H1 (cell line): ENCODE measurements at regions not wholly inside any gene's neighbourhood (a gene's known extent, or its start where the extent isn't known, plus 50 kb on each side); places are given as distances from the start of the nearest gene placed in this dataset.
A peak's percentile ranks its signal among the peaks of the same experiment; 100 is the strongest.

Experiments used
- CTCF ChIA-PET: fragments of 300-600 bp; sonication (Branson Sonifier 250); formaldehyde crosslinking; loops from one replicate; lab custom pipeline; 2021; ENCODE audit not compliant: partially characterized antibody; lab: Charles Lee
- POLR2A ChIA-PET: fragments of 300-600 bp; sonication (Branson Sonifier 250); formaldehyde crosslinking; loops from one replicate; lab custom pipeline; 2021; ENCODE audit warnings: inconsistent platforms; ENCODE audit not compliant: partially characterized antibody; lab: Charles Lee
- DNase-seq, 2 experiments: peaks; one replicate each; pipeline versions ENCODE4 v3.0.0 to v3.0.0-alpha.2; 2010 to 2022; ENCODE audit warnings: low spot score in 2 of 2, low read depth in 1 of 2, mixed read lengths in 1 of 2
- FAIRE-seq: peaks from 2 replicates; lab custom pipeline; 2011; peaks lifted over from hg19 to GRCh38; lab: Jason Lieb, UNC
- H2AFZ ChIP-seq: 2 replicates; pipeline ENCODE4 v1.8.1; 2012; ENCODE audit warnings: low read length, inconsistent platforms
- H2AK5ac ChIP-seq: 2 replicates; pipeline ENCODE4 v1.6.1; 2013; ENCODE audit warnings: low read depth, low read length
- H2BK120ac ChIP-seq: replicated peaks from 2 replicates; pipeline ENCODE3; 2013; ENCODE audit warnings: low read depth, low read length, inconsistent platforms
- H2BK12ac ChIP-seq: 2 replicates; pipeline ENCODE4 v1.6.1; 2013; ENCODE audit warnings: low read depth, low read length
- H2BK15ac ChIP-seq: 2 replicates; pipeline ENCODE4 v1.6.1; 2013; ENCODE audit warnings: low read length
- H2BK20ac ChIP-seq: 2 replicates; pipeline ENCODE4 v1.6.1; 2013; ENCODE audit warnings: low read length
- H2BK5ac ChIP-seq: 2 replicates; pipeline ENCODE4 v1.6.1; 2013; ENCODE audit warnings: low read depth, low read length
- H3K14ac ChIP-seq: 2 replicates; pipeline ENCODE4 v1.6.1; 2013; ENCODE audit warnings: inconsistent platforms; ENCODE audit not compliant: insufficient read length
- H3K18ac ChIP-seq: 2 replicates; pipeline ENCODE4 v1.6.1; 2013; ENCODE audit warnings: low read length; ENCODE audit errors: extremely low read depth
- H3K23ac ChIP-seq: 2 replicates; pipeline ENCODE4 v1.6.1; 2013; ENCODE audit warnings: inconsistent platforms; ENCODE audit not compliant: insufficient read length
- H3K23me2 ChIP-seq: 2 replicates; pipeline ENCODE4 v1.6.1; 2013; ENCODE audit warnings: low read depth, low read length
- H3K27ac ChIP-seq: 2 replicates; pipeline ENCODE4 v1.6.1; 2011; ENCODE audit warnings: low read depth, low read length, inconsistent platforms
- H3K27me3 ChIP-seq, 4 experiments: replicated peaks in 1 of 4; 1 replicate in 1 of 4; 2 replicates in 3 of 4; pipeline versions ENCODE4 v1.6.1 to v1.8.1; 2011 to 2013; ENCODE audit warnings: low read length in 3 of 4, mild to moderate bottlenecking in 3 of 4, inconsistent platforms in 2 of 4, mixed read lengths in 2 of 4, moderate library complexity in 1 of 4; ENCODE audit not compliant: control insufficient read depth in 3 of 4, insufficient read depth in 3 of 4; ENCODE audit errors: extremely low read depth in 1 of 4
- H3K36me3 ChIP-seq, 4 experiments: 2 replicates each; pipeline versions ENCODE4 v1.6.1 to v1.8.1; 2011 to 2013; ENCODE audit warnings: mild to moderate bottlenecking in 4 of 4, low read length in 3 of 4, moderate library complexity in 2 of 4, control low read depth in 1 of 4, inconsistent platforms in 1 of 4; ENCODE audit not compliant: insufficient read depth in 4 of 4, control insufficient read depth in 2 of 4
- H3K4ac ChIP-seq: replicated peaks from 2 replicates; pipeline ENCODE3; 2013; ENCODE audit warnings: low read length, low read depth, mixed read lengths, inconsistent platforms; ENCODE audit not compliant: insufficient read length
- H3K4me1 ChIP-seq, 4 experiments: replicated peaks in 1 of 4; 1 replicate in 1 of 4; 2 replicates in 3 of 4; pipeline versions ENCODE4 v1.6.1 to v1.8.1; 2011 to 2013; ENCODE audit warnings: low read length in 3 of 4, inconsistent platforms in 2 of 4, mixed read lengths in 1 of 4; ENCODE audit not compliant: insufficient read depth in 4 of 4, control insufficient read depth in 3 of 4
- H3K4me2 ChIP-seq, 2 experiments: 2 replicates each; pipeline versions ENCODE4 v1.6.1 to v1.8.1; 2011 to 2013; ENCODE audit warnings: low read depth in 2 of 2, low read length in 2 of 2, control low read depth in 1 of 2, inconsistent platforms in 1 of 2, mild to moderate bottlenecking in 1 of 2; ENCODE audit not compliant: insufficient read depth in 1 of 2
- H3K4me3 ChIP-seq, 4 experiments: fragments of 200-600, 300-600 bp in 1 of 4; sonication (generic), shearing (Covaris generic), sonication (Bioruptor Twin) in 1 of 4; 2 replicates each; pipeline versions ENCODE4 v1.5.1 to v1.8.1; 2011 to 2016; ENCODE audit warnings: low read length in 4 of 4, low read depth in 3 of 4, control low read depth in 2 of 4, inconsistent platforms in 2 of 4, mild to moderate bottlenecking in 2 of 4, mixed read lengths in 1 of 4, moderate library complexity in 1 of 4; ENCODE audit not compliant: insufficient read depth in 2 of 4; ENCODE audit errors: extremely low read depth in 1 of 4
- H3K56ac ChIP-seq: replicated peaks from 2 replicates; pipeline ENCODE3; 2013; ENCODE audit warnings: low read depth, mild to moderate bottlenecking, mixed read lengths, low read length, inconsistent platforms; ENCODE audit not compliant: insufficient read length
- H3K79me1 ChIP-seq: 2 replicates; pipeline ENCODE4 v1.6.1; 2013; ENCODE audit warnings: low read depth, low read length, control low read depth
- H3K79me2 ChIP-seq, 2 experiments: 2 replicates each; pipeline versions ENCODE4 v1.6.1 to v1.8.1; 2012 to 2013; ENCODE audit warnings: low read length in 2 of 2, mild to moderate bottlenecking in 2 of 2, inconsistent platforms in 1 of 2; ENCODE audit not compliant: insufficient read depth in 2 of 2, control insufficient read depth in 1 of 2
- H3K9ac ChIP-seq, 4 experiments: replicated peaks in 1 of 4; 1 replicate in 1 of 4; 2 replicates in 3 of 4; pipeline versions ENCODE4 v1.6.1 to v1.8.1; 2011 to 2013; ENCODE audit warnings: low read depth in 3 of 4, low read length in 3 of 4, control low read depth in 2 of 4, mild to moderate bottlenecking in 2 of 4, moderate library complexity in 2 of 4, inconsistent platforms in 1 of 4; ENCODE audit errors: extremely low read depth in 1 of 4
- H3K9me3 ChIP-seq, 2 experiments: 2 replicates each; pipeline versions ENCODE4 v1.6.1 to v1.8.1; 2012 to 2013; ENCODE audit warnings: mild to moderate bottlenecking in 2 of 2, moderate library complexity in 2 of 2, control low read depth in 1 of 2, inconsistent platforms in 1 of 2, low read depth in 1 of 2, low read length in 1 of 2, mixed read lengths in 1 of 2; ENCODE audit not compliant: insufficient read depth in 2 of 2
- H4K20me1 ChIP-seq, 2 experiments: replicated peaks in 1 of 2; 2 replicates each; pipeline versions ENCODE3 to v1.8.1; 2011 to 2013; ENCODE audit warnings: inconsistent platforms in 2 of 2, low read length in 2 of 2, mild to moderate bottlenecking in 1 of 2; ENCODE audit not compliant: insufficient read depth in 2 of 2, control insufficient read depth in 1 of 2
- H4K5ac ChIP-seq: 2 replicates; pipeline ENCODE4 v1.6.1; 2013; ENCODE audit warnings: low read length, low read depth, mixed read lengths, inconsistent platforms; ENCODE audit not compliant: insufficient read length
- H4K8ac ChIP-seq: 2 replicates; pipeline ENCODE4 v1.8.0; 2013; ENCODE audit warnings: mild to moderate bottlenecking, moderate library complexity, low read length, inconsistent platforms; ENCODE audit not compliant: insufficient read depth; ENCODE audit errors: extremely low read depth
- H4K91ac ChIP-seq: replicated peaks from 2 replicates; pipeline ENCODE3; 2013; ENCODE audit warnings: low read length, mixed read lengths, inconsistent platforms; ENCODE audit not compliant: insufficient read length
- EP300 ChIP-seq, 2 experiments: IDR thresholded peaks; 1 replicate in 1 of 2; 2 replicates in 1 of 2; pipeline ENCODE4 v1.6.1; 2011 to 2012; ENCODE audit warnings: low read depth in 2 of 2, low read length in 2 of 2, mild to moderate bottlenecking in 2 of 2, borderline replicate concordance in 1 of 2, inconsistent platforms in 1 of 2, moderate library complexity in 1 of 2
- FOSL1 ChIP-seq: IDR thresholded peaks from 2 replicates; pipeline ENCODE4 v1.6.1; 2011; ENCODE audit warnings: mild to moderate bottlenecking, low read depth, low read length, moderate library complexity; ENCODE audit not compliant: insufficient read depth
- KDM1A ChIP-seq: fragments of 200-600, 300-600 bp; sonication (generic); IDR thresholded peaks from 2 replicates; pipeline ENCODE4 v1.7.1; 2016; ENCODE audit warnings: mild to moderate bottlenecking, low read length, borderline replicate concordance
- KDM5A ChIP-seq: fragments of 200-600 bp; IDR thresholded peaks from 2 replicates; pipeline ENCODE4 v1.7.1; 2012; ENCODE audit warnings: mild to moderate bottlenecking, low read length, inconsistent platforms, mixed read lengths
- TCF12 ChIP-seq: IDR thresholded peaks from 2 replicates; pipeline ENCODE4 v1.6.1; 2011; ENCODE audit warnings: low read depth, mild to moderate bottlenecking, low read length
- WGBS, 2 experiments: shearing (Covaris generic) in 1 of 2; methylation state at CpG; one replicate each; pipeline versions ENCODE4 v1.1.6 to v1.1.7; 2013 to 2015; ENCODE audit warnings: low lambda C conversion rate in 2 of 2, mixed read lengths in 2 of 2, inconsistent platforms in 1 of 2, low coverage in 1 of 2, missing lambda C conversion rate in 1 of 2; ENCODE audit not compliant: insufficient replicate concordance in 2 of 2, insufficient coverage in 1 of 2, insufficient read length in 1 of 2; ENCODE audit errors: extremely low coverage in 1 of 2, missing lambda C conversion rate in 1 of 2; 5-methylcytosine and 5-hydroxymethylcytosine counted together

DNA sequence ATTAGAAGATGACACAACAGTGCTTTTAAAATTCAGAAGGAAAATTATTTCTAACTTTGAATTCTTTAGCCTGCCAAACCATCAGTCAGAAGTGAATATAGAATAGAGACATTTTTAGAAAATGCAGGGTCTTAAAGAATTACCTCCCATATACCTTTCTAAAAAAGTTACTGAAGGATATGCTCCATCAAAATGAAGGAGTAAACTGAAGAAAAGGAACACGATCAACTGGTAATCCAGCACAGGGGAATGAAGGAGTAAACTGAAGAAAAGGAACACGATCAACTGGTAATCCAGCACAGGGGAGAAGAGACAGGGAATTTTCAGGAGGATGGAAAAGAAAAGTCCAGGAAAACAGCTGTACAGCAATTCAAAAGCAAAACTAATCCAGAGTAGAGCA, 75.4 kb upstream of the LDLRAD3 start:
- TF ChIP-seq FOSL1: no peak
- no peak for TF ChIP-seq KDM5A
- no peak for TF ChIP-seq EP300 (IDR thresholded peaks at IDR 0.05; ENCODE audit: borderline replicate concordance in 1 of 2, low read depth in 2 of 2, low read length in 2 of 2)
- TF ChIP-seq TCF12: no peak
- peak; percentile 72; the same call in 1 of the 2 replicates for TF ChIP-seq KDM1A
- Histone ChIP-seq H3K23ac (no peak overlapping the region), H2BK20ac (no peak overlapping the region), H3K4me3 (no peak overlapping the region), H3K18ac (no peak overlapping the region), H3K9me3 (peaks cover 0 to 4% of the 10 kb centered on the region in 2 experiments; a peak in 2 of 4 replicates), H3K14ac (no peak overlapping the region), H3K4ac (no peak overlapping the region), H3K36me3 (no peaks in the 10 kb centered on the region), H3K79me1 (no peaks in the 10 kb centered on the region), H4K5ac (no peak overlapping the region), H2BK120ac (no peak overlapping the region), H3K9ac (no peak overlapping the region), H3K4me1 (no peaks in the 10 kb centered on the region), H2AK5ac (no peak overlapping the region), H2BK5ac (no peak overlapping the region), H3K27ac (no peak overlapping the region), H4K8ac (no peak overlapping the region), H3K79me2 (no peaks in the 10 kb centered on the region), H2AFZ (no peak overlapping the region), H4K20me1 (no peaks in the 10 kb centered on the region), H2BK12ac (no peak overlapping the region), H2BK15ac (no peak overlapping the region), H3K4me2 (no peak overlapping the region), H4K91ac (no peak overlapping the region), H3K23me2 (no peaks in the 10 kb centered on the region), H3K56ac (no peak overlapping the region), H3K27me3 (no peaks in the 10 kb centered on the region)
- ChIA-PET POLR2A (no interaction called here), CTCF (interaction anchor here (0.6 to 2.0 kb wide), 4 partner anchors 47 to 908 kb away, joined by 3 to 4 read pairs (median 4); no protein-coding TSS in a partner anchor)
- FAIRE-seq: no peak
- no peak for DNase-seq
- 85% methylated on average over 2 of the region's 2 CpGs; no CpG with 5 or more reads in 1 of the 2 experiments for WGBS, 2 experiments
